HepG2 (cell line): ENCODE measurements at regions not wholly inside any gene's neighbourhood (a gene's known extent, or its start where the extent isn't known, plus 50 kb on each side); places are given as distances from the start of the nearest gene placed in this dataset.

Experiments
- EEA1 ChIP-seq: sonication (generic); formaldehyde crosslinking; IDR thresholded peaks from 2 replicates; pipeline ENCODE4 v1.5.1; 2020; ENCODE audit warnings: mild to moderate bottlenecking, missing genetic modification reagents, borderline replicate concordance
- ERF ChIP-seq: IDR thresholded peaks from 2 replicates; pipeline ENCODE4 v1.6.1; 2018; ENCODE audit warnings: missing biosample characterization, missing genetic modification reagents
- KLF6 ChIP-seq: IDR thresholded peaks from 2 replicates; pipeline ENCODE4 v1.8.0; 2016; ENCODE audit warnings: missing biosample characterization, missing genetic modification reagents
- MXI1 ChIP-seq: IDR thresholded peaks from 3 replicates; pipeline ENCODE4 v1.6.1; 2012; ENCODE audit warnings: low read depth, low read length, inconsistent platforms, borderline replicate concordance
- NFYB ChIP-seq: sonication (generic); formaldehyde crosslinking; IDR thresholded peaks from 2 replicates; pipeline ENCODE4 v1.4.0; 2020; ENCODE audit warnings: missing genetic modification reagents
- PHF21A ChIP-seq: sonication (generic); formaldehyde crosslinking; IDR thresholded peaks from 2 replicates; pipeline ENCODE4 v1.5.0; 2020; ENCODE audit warnings: mild to moderate bottlenecking, missing genetic modification reagents
- RNF2 ChIP-seq: fragments of 450-650 bp; conservative IDR thresholded peaks from 2 replicates; pipeline ENCODE4 v1.6.1; 2016; ENCODE audit warnings: low read depth
- SIN3A ChIP-seq: IDR thresholded peaks from 2 replicates; pipeline ENCODE4 v1.6.1; 2011; ENCODE audit warnings: low read depth, mild to moderate bottlenecking, control low read depth, low read length, borderline replicate concordance
- WIZ ChIP-seq: sonication (generic); formaldehyde crosslinking; IDR thresholded peaks from 2 replicates; pipeline ENCODE4 v1.5.1; 2020; ENCODE audit warnings: mild to moderate bottlenecking, missing genetic modification reagents
- ZNF34 ChIP-seq: sonication (generic); formaldehyde crosslinking; IDR thresholded peaks from 2 replicates; pipeline ENCODE4 v1.4.0; 2020; ENCODE audit warnings: mild to moderate bottlenecking, missing genetic modification reagents, borderline replicate concordance
- ZNF510 ChIP-seq: sonication (generic); formaldehyde crosslinking; IDR thresholded peaks from 2 replicates; pipeline ENCODE4 v1.4.0; 2020; ENCODE audit warnings: low read depth, mild to moderate bottlenecking, missing genetic modification reagents
- ZNF546 ChIP-seq: sonication (generic); formaldehyde crosslinking; conservative IDR thresholded peaks from 2 replicates; pipeline ENCODE4 v1.8.1; 2023; ENCODE audit warnings: mild to moderate bottlenecking, missing genetic modification reagents
- ZNF605 ChIP-seq: sonication (generic); formaldehyde crosslinking; IDR thresholded peaks from 2 replicates; pipeline ENCODE4 v1.8.0; 2022; ENCODE audit warnings: mild to moderate bottlenecking, missing genetic modification reagents
- ZNF816 ChIP-seq: sonication (generic); formaldehyde crosslinking; IDR thresholded peaks from 2 replicates; pipeline ENCODE4 v1.8.0; 2022; ENCODE audit warnings: missing genetic modification reagents, mild to moderate bottlenecking, borderline replicate concordance
- TF ChIP-seq, protein P1 (sequence below): sonication (generic); formaldehyde crosslinking; IDR thresholded peaks from 2 replicates; pipeline ENCODE4 v1.4.0; 2020; ENCODE audit warnings: missing genetic modification reagents
- TF ChIP-seq, protein P2 (sequence below): sonication (generic); formaldehyde crosslinking; IDR thresholded peaks from 2 replicates; pipeline ENCODE4 v1.5.0; 2020; ENCODE audit warnings: mild to moderate bottlenecking, missing genetic modification reagents, borderline replicate concordance
- TF ChIP-seq, protein P3 (sequence below): sonication (generic); formaldehyde crosslinking; IDR thresholded peaks from 2 replicates; pipeline ENCODE4 v1.4.0; 2020; ENCODE audit warnings: mild to moderate bottlenecking, missing genetic modification reagents

DNA sequence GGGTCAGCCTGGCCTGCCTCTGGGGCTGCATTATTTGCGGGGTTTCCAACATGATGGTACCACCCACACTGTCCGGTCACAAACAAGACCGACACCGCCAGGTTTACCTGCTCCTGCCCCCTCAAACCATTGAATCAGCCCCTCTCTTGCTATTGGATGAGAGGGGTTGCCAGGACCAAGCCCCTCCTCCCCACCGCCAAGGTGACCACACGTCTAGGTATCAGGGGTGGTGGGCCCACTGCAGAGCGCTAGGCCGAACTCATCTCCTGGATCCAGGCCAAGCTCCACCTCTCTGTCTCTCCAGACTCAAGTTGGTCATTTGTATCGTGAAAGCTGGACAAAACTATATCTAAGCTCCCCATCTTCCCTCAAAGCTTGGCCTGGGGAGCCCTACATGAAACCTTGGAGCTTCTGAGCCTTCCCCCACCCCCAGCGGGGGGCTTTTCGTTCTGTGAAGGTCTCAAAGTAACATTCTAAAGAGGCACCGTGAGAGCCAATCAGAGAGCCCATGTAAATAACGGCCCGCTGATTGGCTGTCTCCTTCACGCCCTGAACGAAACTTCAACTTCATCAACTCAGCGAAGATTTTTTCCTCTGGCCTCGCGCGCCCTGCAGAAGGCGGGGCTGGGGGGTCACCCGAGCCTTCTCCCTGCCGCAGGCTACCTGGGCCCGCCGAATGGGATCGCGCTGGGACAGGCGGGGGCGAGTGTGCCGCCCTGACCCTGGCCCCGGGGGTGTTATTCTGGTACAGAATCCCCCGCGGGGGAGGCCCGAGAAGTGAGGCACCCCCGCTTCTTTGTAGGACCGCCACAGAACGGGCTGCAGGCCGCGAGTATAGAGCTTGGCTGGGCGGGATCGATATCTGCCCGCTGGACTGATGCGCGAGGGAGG lies 49.6 kb upstream of the PSD2 start (continued):
- TF ChIP-seq ZNF816 = 0 out of 2 replicates have a peak, but pooled peaks have one; percentile 67
- TF ChIP-seq NFYB (CRISPR knock-in tag) = peak; percentile 64
- TF ChIP-seq ZNF605 (CRISPR knock-in tag) = peak; percentile 88
- TF ChIP-seq ZNF510 (CRISPR knock-in tag) = no peak
- TF ChIP-seq, protein P1, sequence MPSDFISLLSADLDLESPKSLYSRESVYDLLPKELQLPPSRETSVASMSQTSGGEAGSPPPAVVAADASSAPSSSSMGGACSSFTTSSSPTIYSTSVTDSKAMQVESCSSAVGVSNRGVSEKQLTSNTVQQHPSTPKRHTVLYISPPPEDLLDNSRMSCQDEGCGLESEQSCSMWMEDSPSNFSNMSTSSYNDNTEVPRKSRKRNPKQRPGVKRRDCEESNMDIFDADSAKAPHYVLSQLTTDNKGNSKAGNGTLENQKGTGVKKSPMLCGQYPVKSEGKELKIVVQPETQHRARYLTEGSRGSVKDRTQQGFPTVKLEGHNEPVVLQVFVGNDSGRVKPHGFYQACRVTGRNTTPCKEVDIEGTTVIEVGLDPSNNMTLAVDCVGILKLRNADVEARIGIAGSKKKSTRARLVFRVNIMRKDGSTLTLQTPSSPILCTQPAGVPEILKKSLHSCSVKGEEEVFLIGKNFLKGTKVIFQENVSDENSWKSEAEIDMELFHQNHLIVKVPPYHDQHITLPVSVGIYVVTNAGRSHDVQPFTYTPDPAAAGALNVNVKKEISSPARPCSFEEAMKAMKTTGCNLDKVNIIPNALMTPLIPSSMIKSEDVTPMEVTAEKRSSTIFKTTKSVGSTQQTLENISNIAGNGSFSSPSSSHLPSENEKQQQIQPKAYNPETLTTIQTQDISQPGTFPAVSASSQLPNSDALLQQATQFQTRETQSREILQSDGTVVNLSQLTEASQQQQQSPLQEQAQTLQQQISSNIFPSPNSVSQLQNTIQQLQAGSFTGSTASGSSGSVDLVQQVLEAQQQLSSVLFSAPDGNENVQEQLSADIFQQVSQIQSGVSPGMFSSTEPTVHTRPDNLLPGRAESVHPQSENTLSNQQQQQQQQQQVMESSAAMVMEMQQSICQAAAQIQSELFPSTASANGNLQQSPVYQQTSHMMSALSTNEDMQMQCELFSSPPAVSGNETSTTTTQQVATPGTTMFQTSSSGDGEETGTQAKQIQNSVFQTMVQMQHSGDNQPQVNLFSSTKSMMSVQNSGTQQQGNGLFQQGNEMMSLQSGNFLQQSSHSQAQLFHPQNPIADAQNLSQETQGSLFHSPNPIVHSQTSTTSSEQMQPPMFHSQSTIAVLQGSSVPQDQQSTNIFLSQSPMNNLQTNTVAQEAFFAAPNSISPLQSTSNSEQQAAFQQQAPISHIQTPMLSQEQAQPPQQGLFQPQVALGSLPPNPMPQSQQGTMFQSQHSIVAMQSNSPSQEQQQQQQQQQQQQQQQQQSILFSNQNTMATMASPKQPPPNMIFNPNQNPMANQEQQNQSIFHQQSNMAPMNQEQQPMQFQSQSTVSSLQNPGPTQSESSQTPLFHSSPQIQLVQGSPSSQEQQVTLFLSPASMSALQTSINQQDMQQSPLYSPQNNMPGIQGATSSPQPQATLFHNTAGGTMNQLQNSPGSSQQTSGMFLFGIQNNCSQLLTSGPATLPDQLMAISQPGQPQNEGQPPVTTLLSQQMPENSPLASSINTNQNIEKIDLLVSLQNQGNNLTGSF (CRISPR knock-in tag) = no peak
- peak; percentile 72; the same call in 1 of the 2 replicates for TF ChIP-seq PHF21A (CRISPR knock-in tag)
- 0 out of 3 replicates have a peak, but pooled peaks have one; percentile 21 for TF ChIP-seq MXI1
- no peak for TF ChIP-seq WIZ (CRISPR knock-in tag)
- TF ChIP-seq, protein P2, sequence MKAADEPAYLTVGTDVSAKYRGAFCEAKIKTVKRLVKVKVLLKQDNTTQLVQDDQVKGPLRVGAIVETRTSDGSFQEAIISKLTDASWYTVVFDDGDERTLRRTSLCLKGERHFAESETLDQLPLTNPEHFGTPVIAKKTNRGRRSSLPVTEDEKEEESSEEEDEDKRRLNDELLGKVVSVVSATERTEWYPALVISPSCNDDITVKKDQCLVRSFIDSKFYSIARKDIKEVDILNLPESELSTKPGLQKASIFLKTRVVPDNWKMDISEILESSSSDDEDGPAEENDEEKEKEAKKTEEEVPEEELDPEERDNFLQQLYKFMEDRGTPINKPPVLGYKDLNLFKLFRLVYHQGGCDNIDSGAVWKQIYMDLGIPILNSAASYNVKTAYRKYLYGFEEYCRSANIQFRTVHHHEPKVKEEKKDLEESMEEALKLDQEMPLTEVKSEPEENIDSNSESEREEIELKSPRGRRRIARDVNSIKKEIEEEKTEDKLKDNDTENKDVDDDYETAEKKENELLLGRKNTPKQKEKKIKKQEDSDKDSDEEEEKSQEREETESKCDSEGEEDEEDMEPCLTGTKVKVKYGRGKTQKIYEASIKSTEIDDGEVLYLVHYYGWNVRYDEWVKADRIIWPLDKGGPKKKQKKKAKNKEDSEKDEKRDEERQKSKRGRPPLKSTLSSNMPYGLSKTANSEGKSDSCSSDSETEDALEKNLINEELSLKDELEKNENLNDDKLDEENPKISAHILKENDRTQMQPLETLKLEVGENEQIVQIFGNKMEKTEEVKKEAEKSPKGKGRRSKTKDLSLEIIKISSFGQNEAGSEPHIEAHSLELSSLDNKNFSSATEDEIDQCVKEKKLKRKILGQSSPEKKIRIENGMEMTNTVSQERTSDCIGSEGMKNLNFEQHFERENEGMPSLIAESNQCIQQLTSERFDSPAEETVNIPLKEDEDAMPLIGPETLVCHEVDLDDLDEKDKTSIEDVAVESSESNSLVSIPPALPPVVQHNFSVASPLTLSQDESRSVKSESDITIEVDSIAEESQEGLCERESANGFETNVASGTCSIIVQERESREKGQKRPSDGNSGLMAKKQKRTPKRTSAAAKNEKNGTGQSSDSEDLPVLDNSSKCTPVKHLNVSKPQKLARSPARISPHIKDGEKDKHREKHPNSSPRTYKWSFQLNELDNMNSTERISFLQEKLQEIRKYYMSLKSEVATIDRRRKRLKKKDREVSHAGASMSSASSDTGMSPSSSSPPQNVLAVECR (CRISPR knock-in tag) = peak; percentile 59
- peak; percentile 91 for TF ChIP-seq RNF2
- TF ChIP-seq, protein P3, sequence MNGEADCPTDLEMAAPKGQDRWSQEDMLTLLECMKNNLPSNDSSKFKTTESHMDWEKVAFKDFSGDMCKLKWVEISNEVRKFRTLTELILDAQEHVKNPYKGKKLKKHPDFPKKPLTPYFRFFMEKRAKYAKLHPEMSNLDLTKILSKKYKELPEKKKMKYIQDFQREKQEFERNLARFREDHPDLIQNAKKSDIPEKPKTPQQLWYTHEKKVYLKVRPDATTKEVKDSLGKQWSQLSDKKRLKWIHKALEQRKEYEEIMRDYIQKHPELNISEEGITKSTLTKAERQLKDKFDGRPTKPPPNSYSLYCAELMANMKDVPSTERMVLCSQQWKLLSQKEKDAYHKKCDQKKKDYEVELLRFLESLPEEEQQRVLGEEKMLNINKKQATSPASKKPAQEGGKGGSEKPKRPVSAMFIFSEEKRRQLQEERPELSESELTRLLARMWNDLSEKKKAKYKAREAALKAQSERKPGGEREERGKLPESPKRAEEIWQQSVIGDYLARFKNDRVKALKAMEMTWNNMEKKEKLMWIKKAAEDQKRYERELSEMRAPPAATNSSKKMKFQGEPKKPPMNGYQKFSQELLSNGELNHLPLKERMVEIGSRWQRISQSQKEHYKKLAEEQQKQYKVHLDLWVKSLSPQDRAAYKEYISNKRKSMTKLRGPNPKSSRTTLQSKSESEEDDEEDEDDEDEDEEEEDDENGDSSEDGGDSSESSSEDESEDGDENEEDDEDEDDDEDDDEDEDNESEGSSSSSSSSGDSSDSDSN (CRISPR knock-in tag) = 0 out of 2 replicates have a peak, but pooled peaks have one; percentile 26
- peak; percentile 66 for TF ChIP-seq ERF (CRISPR knock-in tag)
- TF ChIP-seq ZNF34 (CRISPR knock-in tag) = no peak
- TF ChIP-seq EEA1 (CRISPR knock-in tag) = no peak
- TF ChIP-seq ZNF546 (CRISPR knock-in tag) = 0 out of 2 replicates have a peak, but pooled peaks have one; percentile 17
- TF ChIP-seq SIN3A = no peak
- TF ChIP-seq KLF6 = peak; percentile 44; the same call in 1 of the 2 replicates
